NCI-H2171 (cell line): ENCODE measurements at regions not wholly inside any gene's neighbourhood (a gene's known extent, or its start where the extent isn't known, plus 50 kb on each side); places are given as distances from the start of the nearest gene placed in this dataset.
A peak's percentile ranks its signal among the peaks of the same experiment; 100 is the strongest.

Source experiments
- DNase-seq: peaks from one replicate; lab custom pipeline; 2025; lab: John Stamatoyannopoulos, UW

DNA sequence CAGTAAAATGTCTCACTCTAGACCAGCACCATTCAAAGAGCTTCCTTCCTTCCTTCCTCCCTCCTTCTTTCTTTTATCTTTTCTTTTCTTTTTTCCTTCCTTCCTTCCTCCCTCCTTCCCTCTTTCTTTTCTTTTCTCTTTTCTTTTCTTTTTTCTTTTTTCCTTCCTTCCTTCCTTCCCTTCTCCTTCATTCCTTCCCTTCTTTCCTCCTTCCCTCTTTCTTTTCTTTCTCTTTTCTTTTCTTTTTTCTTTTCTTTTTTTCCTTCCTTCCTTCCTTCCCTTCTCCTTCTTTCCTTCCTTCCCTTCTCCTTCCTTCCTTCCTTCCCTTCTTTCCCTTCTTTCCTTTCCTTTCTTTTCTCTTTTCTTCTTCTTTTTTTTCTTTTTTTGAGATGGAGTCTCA lies 985.1 kb downstream of the DSC3 start:
- DNase-seq: no peak

DNA sequence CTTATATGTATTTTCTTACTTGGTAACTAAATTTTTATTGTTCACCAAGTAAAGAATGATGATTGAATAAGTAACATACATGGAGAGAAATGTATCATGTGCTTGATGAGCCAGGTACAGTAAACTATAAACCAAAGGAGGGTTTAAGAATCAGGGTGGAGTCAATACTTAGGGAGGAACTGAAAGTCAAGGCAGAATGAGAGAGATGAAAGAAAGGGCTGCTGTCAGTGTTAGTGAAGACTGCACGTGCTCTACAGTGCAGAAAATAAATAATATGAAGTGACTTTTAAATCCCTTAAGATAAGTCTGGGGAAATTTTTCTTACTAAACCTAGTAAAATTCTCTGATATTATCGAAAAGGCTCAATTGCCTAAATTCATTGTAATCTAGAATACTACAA lies 986.0 kb downstream of the DSC3 start:
- DNase-seq: no peak

DNA sequence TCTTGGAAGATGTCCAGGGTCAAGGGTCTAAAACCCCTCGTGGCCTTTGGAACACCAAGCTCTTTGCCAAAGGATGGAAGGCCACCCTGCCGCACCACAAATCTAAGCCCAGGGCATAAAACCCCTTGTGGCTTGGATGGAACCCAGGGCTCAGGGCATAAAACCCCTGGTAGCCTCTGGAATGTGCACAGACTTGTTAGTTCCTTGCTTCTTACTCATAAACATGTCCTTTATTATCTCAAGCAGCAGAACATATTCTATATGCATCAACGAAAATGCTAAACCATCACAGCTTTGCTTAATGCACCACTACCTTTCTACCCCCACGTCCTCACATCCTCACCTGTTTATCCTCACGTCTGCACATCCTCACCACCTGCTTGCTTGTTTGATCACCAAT lies 998.0 kb downstream of the DSC3 start:
- DNase-seq: no peak

DNA sequence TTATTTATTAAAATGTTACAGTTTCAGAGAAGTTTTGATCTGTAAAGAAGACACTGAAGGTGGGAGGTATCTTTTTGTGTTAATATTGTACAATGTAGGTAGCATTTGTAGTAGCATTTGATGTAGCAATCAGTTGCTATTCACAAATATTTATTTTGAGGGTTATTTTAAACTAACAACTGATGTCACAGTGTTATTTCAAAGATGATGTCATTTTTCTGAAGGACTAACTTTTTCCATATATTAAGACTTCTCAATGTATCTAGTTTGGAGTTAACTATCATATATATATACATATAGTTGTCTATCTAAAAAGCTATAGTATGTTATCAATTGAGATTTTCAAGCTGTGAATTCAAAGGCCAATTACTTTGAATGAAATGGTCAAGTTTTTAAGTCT lies 1003.3 kb downstream of the DSC3 start:
- no peak for DNase-seq

- no peak for DNase-seq
These were observed 1007.7 kb downstream of the DSC3 start for GRCh38 chr18:30034818-30035217.

DNA sequence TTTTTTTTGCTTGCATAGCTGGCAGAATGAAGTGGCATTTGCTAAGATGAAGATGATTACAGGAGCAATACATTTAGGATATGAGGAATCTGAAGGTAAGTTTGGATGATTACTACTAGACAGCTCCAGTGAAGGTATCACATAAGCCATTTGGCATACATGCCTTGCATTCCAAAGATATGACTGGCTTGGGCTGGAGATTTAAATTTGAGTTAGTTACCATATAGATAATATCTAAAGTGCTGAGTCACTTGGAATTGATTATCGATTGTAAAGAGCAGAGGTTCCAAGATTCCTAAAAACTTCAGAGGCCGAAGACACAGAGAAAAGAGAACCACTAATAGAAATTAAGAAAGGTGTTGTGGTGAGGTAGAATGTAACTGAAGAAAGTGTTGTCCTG lies 1026.4 kb downstream of the DSC3 start:
- no peak for DNase-seq

- DNase-seq: no peak
These were observed 1037.6 kb downstream of the DSC3 start for GRCh38 chr18:30004965-30005364.

DNA sequence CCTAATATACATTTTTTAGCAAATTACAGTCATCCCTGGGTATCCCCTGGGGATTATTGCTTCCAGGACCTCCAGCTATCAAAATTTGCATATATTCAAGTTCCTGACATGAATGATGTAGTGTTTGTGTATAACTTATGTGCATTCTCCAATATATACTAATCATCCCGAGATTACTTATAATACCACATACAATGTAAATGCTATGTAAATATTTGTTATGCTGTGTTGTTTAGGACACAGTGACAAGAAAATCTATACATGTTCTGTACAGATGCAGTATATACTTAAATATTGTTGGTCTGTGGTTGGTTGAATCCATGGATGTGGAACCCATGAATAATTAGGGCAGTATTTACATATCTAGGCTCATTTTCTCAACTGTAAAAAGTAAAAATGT lies 1060.3 kb downstream of the DSC3 start:
- no peak for DNase-seq

DNA sequence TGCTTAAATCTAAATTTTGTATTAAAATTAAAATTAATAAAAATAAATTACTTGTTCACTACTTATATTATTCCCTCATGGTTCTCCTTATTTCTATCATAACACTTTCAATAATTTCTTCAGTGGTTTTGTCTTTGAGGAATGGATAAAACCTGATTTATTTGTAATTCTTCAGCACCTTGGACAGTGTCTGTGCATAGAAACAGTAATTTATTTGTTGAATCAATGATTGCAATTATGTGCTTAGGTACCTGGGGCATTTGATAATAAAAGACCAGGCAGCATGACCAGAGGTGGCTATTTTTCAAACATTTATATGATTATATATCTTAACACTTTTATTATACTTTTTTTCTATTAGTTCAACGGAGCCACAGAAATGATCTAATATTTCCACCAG lies 1062.7 kb downstream of the DSC3 start:
- DNase-seq: no peak

DNA sequence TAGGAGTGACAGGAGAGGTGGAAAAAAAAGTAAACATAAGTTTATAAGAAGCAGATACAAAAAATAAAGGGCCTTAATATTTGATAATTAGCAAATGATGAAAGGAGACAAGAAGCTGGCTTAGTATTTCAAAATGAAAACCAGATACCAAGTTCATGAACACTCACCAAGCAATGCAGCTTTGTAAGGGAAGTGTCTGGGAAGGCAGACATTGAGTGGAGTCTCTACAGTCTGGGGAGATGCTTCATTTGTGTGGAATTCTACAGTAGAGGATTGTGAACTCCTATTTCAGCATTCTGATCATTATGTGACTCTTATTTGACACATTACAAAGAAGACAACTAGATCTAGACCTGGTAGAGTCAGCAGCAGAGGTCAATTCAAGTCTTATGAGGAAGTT lies 1072.7 kb downstream of the DSC3 start:
- no peak for DNase-seq

DNA sequence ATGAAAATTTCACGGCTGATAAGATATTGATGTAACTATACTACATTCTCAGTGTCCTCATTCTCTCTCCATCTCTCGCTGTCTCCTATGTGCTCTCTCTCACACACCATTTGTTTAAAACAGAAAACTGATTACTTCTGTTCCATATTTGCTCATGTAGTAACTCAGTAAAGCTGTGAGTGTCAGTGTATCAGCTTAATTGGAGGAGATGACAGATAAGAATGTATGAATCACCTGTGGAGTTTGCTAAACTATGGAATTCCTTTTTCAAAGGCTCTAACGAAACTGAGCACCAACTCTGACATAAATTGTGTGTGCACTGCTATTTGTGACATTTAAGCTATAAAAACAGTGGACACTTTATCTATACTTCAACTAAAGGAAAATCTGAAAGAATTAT lies 1080.0 kb downstream of the DSC3 start:
- no peak for DNase-seq

DNA sequence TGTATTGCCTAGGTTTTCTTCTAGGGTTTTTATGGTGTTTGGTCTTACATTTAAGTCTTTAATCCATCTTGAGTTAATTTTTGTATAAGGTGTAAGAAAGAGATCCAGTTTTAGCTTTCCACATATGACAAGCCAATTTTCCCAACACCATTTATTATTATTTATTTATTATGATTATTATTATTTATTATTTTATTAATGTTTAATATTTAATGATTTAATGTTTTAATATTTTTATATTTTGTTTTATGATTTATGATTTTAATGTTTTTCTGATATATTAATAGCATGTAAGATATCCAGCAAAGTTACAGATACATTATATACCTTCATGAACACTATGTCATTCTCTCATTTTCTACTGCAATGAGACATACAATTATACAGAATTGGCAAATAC lies 1082.0 kb downstream of the DSC3 start:
- DNase-seq: no peak

DNA sequence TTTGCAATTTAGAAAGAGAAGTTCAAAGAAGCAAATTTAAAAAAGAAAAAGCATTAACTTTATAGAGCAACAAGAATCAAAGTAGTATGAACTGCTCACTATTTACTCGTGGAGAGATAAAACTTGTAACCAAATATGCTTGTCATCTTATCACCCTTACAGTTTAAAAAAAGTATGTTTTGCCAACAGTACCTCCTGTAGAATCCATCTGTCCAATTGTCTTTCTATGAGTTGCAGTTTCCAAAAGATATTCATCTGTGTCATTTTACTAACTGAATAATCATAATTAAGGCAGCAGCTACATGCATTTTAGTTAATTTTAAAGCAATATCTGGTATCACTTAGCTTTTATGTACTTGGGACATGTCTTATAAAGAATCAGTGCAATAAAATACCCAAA lies 1112.3 kb downstream of the DSC3 start:
- no peak for DNase-seq

GRCh38 chr18:29928081-29928480 lies 1114.5 kb downstream of the DSC3 start:
- DNase-seq: peak; percentile 1

DNA sequence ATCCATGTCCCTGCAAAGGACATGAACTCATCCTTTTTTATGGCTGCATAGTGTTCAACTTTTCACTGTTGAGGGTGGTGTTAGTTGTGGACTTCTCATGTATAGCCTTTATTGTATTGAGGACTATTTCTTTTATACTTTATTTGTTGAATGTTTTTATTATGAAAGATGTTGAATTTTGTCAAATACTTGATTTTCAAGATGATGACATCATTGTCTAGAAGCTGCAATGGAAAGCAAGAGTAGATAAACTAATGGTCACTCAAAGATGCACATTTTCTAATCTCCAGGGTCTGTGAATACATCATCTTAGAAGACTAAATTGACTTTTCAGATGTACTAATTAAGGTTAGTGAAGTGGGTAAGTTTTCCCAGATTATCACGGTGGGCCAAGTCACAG lies 1117.0 kb downstream of the DSC3 start:
- DNase-seq: no peak

DNA sequence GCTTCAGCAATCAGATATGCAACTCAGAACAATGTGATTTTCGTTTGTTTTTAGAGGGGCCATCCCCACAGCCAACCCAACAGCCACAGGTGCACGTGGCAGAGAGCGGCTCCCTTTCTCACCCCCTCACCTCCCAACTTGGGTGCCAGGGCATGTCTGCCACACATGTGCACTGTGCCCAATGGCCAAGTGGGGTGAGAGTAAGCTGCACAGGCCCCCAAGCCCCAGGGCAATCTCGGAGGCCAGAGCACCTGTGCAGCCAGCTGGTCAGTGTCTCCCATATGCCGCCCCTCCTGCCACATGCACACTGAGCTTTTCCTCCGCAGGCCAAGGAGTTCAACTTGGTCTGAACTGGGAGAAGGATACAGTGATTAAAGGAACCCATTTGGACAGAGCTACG lies 1130.2 kb downstream of the DSC3 start:
- no peak for DNase-seq

DNA sequence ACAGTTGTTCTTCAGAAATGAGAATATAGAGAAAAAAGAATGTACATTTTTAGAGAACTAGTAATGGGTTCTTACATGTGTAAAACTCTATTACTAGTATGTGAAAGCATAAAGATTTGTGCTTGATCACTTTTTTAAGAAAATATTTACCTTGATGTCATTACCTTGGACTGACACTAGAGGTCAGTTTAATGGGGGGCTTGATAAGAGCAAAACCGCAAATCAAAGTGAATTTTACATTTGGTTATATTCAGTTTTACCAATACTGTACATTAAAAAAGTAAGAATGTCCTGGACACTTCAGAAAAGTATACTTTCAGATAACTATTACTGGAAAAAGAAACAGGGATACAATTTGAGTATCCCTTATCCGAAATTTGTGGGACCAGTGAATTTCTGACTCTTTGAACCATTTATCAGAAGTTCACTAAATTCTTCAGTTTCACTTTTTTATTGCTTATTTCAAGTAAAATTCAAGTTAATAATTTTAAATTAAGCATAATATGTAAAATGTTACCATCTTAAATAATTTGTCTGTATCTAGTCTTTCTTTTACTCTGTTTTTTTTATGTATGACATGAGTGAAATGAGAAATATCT lies 1149.5 kb downstream of the DSC3 start:
- DNase-seq: peak; percentile 2

GRCh38 chr18:29883114-29883513 lies 1159.4 kb downstream of the DSC3 start:
- DNase-seq: no peak

DNA sequence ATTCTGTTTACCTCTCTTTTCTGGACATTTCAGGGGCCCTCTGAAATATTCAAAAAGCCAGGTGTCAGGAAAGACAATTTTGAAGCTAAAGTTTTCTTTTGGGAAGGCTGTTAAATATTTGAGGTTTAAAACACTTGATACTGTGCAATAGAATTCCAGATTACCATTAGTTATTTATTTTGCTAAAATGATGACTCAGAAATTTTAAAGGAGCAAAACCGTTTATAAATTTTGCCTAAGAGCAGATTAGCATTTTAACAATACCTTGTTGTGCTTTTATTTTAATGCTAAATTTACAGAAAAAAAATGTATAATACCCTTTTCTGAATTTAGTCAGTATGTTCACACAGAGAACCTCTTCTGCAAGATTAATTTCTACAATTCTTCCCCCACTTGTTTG lies 1159.9 kb downstream of the DSC3 start:
- DNase-seq: no peak

- DNase-seq: no peak
These were observed 1162.8 kb downstream of the DSC3 start for GRCh38 chr18:29879763-29880162.

- DNase-seq: peak; percentile 1
These were observed 1167.9 kb downstream of the DSC3 start for GRCh38 chr18:29874519-29875098.

DNA sequence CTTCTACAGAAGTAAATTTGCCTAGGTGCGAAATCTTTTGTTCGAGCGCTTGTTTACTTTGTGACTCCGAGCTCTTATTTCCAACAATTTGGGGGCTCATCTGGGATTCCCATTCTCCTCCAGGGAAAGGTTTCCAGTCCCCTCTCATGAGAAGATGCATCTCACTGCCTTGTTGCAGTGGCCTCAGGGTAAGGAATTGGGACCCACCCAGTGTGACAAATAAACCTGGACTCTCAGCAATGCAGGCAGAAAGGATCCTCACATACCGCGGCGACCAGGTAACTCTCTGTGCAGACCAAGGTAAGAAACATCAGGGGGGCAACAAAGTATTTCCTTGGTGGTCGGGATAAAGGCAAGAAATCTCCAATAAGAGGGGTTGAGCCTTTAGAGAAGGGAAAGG lies 1169.3 kb downstream of the DSC3 start:
- DNase-seq: no peak

DNA sequence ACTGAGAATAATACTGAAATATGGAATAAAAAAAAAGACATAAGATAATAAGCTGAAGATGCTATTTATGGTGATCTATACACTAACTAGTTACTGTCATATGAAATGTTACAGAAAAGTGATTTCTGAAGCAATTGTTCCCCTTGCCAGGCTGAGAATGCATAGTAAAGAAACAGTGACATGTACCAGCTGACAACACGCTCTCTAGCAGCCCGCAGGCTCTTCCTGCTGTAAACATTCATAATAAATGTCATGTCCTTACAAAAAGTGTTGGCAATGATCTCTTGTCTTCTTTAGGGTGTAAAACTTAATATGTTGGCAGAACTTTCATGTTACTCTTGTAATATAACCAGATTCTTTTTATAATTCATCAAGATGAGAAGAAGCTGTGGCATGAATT lies 1171.3 kb downstream of the DSC3 start:
- DNase-seq: no peak

DNA sequence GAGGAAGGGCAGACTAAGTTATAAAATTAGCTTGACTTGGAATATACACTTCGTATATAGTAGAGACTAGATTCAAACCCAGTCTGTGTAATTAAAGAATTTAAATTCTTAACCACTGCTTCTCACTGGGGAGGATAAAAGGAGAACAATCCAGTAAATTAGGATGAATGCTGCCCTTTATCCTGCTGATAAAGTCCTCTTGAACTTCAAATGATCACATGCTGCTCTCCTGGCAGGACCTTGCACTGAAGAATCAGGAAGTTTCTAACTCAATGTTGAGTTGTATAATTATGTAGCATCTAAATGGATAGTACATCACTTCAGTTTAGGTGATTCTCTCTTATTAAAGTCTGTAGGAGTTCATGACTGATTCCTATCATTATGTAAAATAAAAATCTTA lies 1179.7 kb downstream of the DSC3 start:
- DNase-seq: no peak

- no peak for DNase-seq
These were observed 1186.9 kb downstream of the DSC3 start for GRCh38 chr18:29855637-29856036.
